SK-N-MC (cell line): ENCODE measurements at regions not wholly inside any gene's neighbourhood (a gene's known extent, or its start where the extent isn't known, plus 50 kb on each side); places are given as distances from the start of the nearest gene placed in this dataset.

ENCODE experiments used
- DNase-seq: peaks from one replicate; pipeline ENCODE4 v3.0.0-alpha.2; 2011; ENCODE audit warnings: low read depth, low spot score
- H3K27ac ChIP-seq: fragments of 200-600 bp; sonication (generic); 2 replicates; pipeline ENCODE4 v1.5.1; 2016; ENCODE audit warnings: mixed run types
- H3K36me3 ChIP-seq: fragments of 200-600 bp; sonication (generic); 2 replicates; pipeline ENCODE4 v1.6.1; 2017; ENCODE audit warnings: antibody characterized with exemption, low read length, mixed read lengths; ENCODE audit not compliant: insufficient read depth
- H3K4me3 ChIP-seq: fragments of 200-600 bp; sonication (generic); 2 replicates; pipeline ENCODE4 v1.5.1; 2016
- H3K9ac ChIP-seq: fragments of 200-600 bp; sonication (generic); 2 replicates; pipeline ENCODE4 v1.8.0; 2017; ENCODE audit warnings: mixed run types, mixed read lengths; ENCODE audit not compliant: insufficient read length
- H3K9me3 ChIP-seq: fragments of 200-600 bp; sonication (generic); 2 replicates; pipeline ENCODE4 v1.6.1; 2017; ENCODE audit warnings: low read depth, mild to moderate bottlenecking, antibody characterized with exemption, low read length, moderate library complexity, mixed read lengths
- EZH2 ChIP-seq: fragments of 200-600 bp; sonication (generic); IDR thresholded peaks from one replicate; pipeline ENCODE4 v1.6.1; 2017; ENCODE audit warnings: antibody characterized with exemption
- FOXP2 ChIP-seq: optimal IDR thresholded peaks from 2 replicates; pipeline ENCODE3; 2011; ENCODE audit warnings: mild to moderate bottlenecking, moderate library complexity; ENCODE audit not compliant: insufficient read depth; ENCODE audit errors: extremely low read length, control extremely low read depth
- POLR2AphosphoS5 ChIP-seq: IDR thresholded peaks from 2 replicates; pipeline ENCODE4 v1.6.1; 2012; ENCODE audit warnings: mild to moderate bottlenecking, low read depth, low read length, borderline replicate concordance

DNA sequence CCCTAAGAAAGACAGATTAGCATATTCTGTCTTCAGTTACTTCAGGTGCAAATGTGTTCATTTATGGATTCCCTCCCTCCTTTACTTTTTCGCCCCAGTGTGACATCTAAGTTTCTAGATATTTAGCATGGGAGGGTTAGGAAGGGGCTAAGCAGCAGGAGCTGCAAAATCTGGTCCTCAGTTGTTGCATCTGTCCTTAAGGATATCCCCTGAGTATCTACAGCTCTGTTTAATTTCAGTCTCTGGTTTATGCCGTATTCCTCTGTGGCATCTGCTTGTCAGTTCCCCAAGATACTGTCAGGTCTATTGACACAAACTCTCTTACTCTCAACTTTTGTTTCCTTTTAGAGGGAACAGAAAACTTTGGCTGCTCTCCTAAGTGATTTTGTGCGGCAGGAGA, 754.6 kb upstream of the MAP3K7 start:
- DNase-seq: no peak
- Histone ChIP-seq H3K4me3 (no peak overlapping the region), H3K27ac (no peak overlapping the region)

GRCh38 chr6:91340896-91341395, 754.1 kb upstream of the MAP3K7 start:
- Histone ChIP-seq H3K27ac (no peak overlapping the region), H3K9ac (no peak overlapping the region), H3K4me3 (no peak overlapping the region), H3K9me3 (no peaks in the 10 kb centered on the region), H3K36me3 (no peaks in the 10 kb centered on the region)
- TF ChIP-seq EZH2: no peak
- no peak for TF ChIP-seq FOXP2
- no peak for TF ChIP-seq POLR2AphosphoS5
- no peak for DNase-seq

More for the DNA sequence above, 754.6 kb upstream of the MAP3K7 start:
- Histone ChIP-seq H3K9ac (no peak overlapping the region), H3K36me3 (no peaks in the 10 kb centered on the region), H3K9me3 (no peaks in the 10 kb centered on the region)
- TF ChIP-seq FOXP2: no peak
- no peak for TF ChIP-seq EZH2
- TF ChIP-seq POLR2AphosphoS5: no peak

GRCh38 chr6:91337967-91338366, 751.1 kb upstream of the MAP3K7 start:
- H3K36me3 ChIP-seq: no peaks in the 10 kb centered on the region
- H3K9ac ChIP-seq: no peak overlapping the region
- H3K27ac ChIP-seq: no peak overlapping the region
- TF ChIP-seq POLR2AphosphoS5: no peak
- no peaks in the 10 kb centered on the region for H3K9me3 ChIP-seq
- no peak overlapping the region for H3K4me3 ChIP-seq
- DNase-seq: no peak

DNA sequence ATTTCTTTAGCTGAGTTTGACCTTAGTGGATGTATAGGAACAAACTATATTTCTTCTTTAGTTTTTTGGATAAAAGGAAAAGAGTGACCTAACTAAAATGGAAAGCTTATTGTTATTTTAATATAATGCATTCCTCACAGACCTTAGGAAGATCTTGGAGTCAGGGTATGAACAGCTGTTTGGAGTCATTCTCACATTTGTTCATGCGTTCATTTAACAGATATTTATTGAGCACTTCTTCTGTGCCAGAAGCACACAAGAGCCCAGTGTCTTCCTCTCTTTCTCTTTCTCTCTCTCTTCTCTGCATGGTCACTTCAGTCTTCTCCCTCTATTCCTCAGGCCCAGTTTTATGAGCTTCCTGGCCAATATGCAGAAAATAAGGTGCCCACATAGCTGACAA, 744.0 kb upstream of the MAP3K7 start:
- no peak overlapping the region for H3K9ac ChIP-seq
- H3K27ac ChIP-seq: no peak overlapping the region
- no peak overlapping the region for H3K4me3 ChIP-seq
- TF ChIP-seq POLR2AphosphoS5 (no peak), FOXP2 (no peak), EZH2 (no peak)
- H3K9me3 ChIP-seq: no peaks in the 10 kb centered on the region
- no peak for DNase-seq
- H3K36me3 ChIP-seq: no peaks in the 10 kb centered on the region

GRCh38 chr6:91328241-91328640, 741.4 kb upstream of the MAP3K7 start:
- TF ChIP-seq EZH2 (no peak), FOXP2 (no peak), POLR2AphosphoS5 (no peak)
- no peaks in the 10 kb centered on the region for H3K9me3 ChIP-seq
- H3K36me3 ChIP-seq: no peaks in the 10 kb centered on the region
- H3K4me3 ChIP-seq: no peak overlapping the region
- no peak overlapping the region for H3K9ac ChIP-seq
- no peak overlapping the region for H3K27ac ChIP-seq
- DNase-seq: no peak

- Histone ChIP-seq H3K9ac (no peak overlapping the region), H3K27ac (no peak overlapping the region), H3K36me3 (no peaks in the 10 kb centered on the region), H3K4me3 (no peak overlapping the region), H3K9me3 (no peaks in the 10 kb centered on the region)
- TF ChIP-seq EZH2 (no peak), POLR2AphosphoS5 (no peak), FOXP2 (no peak)
- DNase-seq: no peak
These were observed 737.8 kb upstream of the MAP3K7 start for GRCh38 chr6:91324711-91325110.

DNA sequence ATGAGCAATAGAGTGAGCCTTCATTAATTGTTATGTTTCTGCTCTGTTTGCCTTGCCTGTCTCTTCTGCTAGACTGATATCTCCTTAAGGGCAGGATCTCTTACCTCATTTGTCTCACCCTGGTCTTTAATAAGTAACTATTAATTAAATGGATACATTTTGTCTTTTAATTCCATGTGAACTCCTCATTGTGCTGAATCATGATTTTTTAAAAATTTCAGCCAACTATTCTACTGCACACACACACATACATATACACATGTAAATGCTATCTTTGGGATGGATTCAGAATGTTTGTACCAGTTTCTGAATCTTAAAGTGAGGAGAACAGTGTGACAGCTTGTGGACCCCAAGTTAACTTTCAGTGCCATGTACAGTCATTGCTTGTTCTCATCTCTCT, 731.1 kb upstream of the MAP3K7 start:
- H3K36me3 ChIP-seq: no peaks in the 10 kb centered on the region
- 0 out of 2 replicates have a peak overlapping the region, but pooled peaks have one; percentile 20 for H3K27ac ChIP-seq
- H3K4me3 ChIP-seq: no peak overlapping the region
- DNase-seq: no peak
- TF ChIP-seq EZH2: no peak
- no peak for TF ChIP-seq FOXP2
- no peak for TF ChIP-seq POLR2AphosphoS5
- no peaks in the 10 kb centered on the region for H3K9me3 ChIP-seq
- no peak overlapping the region for H3K9ac ChIP-seq

DNA sequence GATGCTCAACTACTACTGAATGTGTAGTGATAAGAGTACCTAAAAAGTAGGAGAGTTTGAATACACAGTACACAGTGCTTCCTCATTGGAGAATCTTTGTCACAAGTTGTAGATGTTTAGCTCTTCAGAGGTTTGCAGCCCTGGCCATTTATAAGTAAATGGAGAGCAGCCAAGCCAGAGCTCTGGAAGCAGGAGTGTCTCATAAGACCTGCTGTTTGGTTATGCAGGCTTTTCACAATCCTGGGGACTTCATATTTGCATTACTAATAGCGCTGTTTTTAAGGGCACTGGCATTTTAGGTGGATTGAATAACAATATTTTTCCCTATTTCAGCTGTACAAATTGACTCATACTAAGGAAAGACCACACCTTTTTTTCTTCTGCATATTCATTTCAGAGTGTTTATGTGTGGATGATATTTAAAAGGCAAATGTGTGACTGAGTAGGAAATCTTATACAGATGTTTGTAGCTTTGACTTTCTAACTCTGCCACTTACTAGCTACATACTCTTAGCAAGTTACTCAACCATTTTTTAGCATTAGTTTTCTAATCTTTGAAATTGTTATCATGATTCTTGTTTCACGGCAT, 730.5 kb upstream of the MAP3K7 start:
- TF ChIP-seq POLR2AphosphoS5: no peak
- no peak for TF ChIP-seq FOXP2
- TF ChIP-seq EZH2: no peak
- Histone ChIP-seq H3K4me3 (no peak overlapping the region), H3K27ac (0 out of 2 replicates have a peak overlapping the region, but pooled peaks have one; percentile 20), H3K9me3 (no peaks in the 10 kb centered on the region), H3K36me3 (no peaks in the 10 kb centered on the region), H3K9ac (no peak overlapping the region)
- DNase-seq: no peak

DNA sequence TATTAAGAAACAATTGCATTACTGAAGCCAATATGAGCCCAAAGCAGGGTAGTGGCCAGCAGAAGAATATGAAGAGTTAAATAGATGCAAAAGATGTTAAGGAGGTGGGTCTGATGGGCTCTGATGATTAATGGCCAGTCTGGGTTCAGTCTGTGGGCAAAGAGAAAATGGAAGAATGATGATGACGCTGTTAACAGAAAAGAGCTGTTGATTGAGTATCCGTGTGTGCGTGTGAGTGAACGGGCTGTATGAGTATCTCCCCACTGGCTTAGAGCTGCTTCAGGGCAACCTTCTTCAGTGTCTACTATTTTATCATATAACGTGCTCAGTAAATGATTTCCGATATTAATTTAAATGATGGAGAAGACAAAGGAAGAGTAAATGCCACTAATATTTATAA, 723.3 kb upstream of the MAP3K7 start:
- Histone ChIP-seq H3K9me3 (no peaks in the 10 kb centered on the region), H3K36me3 (no peaks in the 10 kb centered on the region), H3K27ac (no peak overlapping the region), H3K9ac (no peak overlapping the region), H3K4me3 (no peak overlapping the region)
- DNase-seq: no peak
- no peak for TF ChIP-seq FOXP2
- TF ChIP-seq POLR2AphosphoS5: no peak
- no peak for TF ChIP-seq EZH2
